Lower leg skin (tissue), 3 donors: ENCODE measurements at regions not wholly inside any gene's neighbourhood (a gene's known extent, or its start where the extent isn't known, plus 50 kb on each side); places are given as distances from the start of the nearest gene placed in this dataset.

Experiments used
- CTCF ChIP-seq, 3 donors: fragments of 450-650 bp; IDR thresholded peaks; one replicate each; pipeline ENCODE4 v1.5.1; 2016; ENCODE audit warnings: antibody characterized with exemption in 3 of 3, mild to moderate bottlenecking in 3 of 3, moderate library complexity in 2 of 3
- POLR2A ChIP-seq, 2 donors: fragments of 450-650 bp; IDR thresholded peaks; one replicate each; pipeline ENCODE4 v1.6.1; 2016 to 2017; ENCODE audit warnings: antibody characterized with exemption in 2 of 2, mild to moderate bottlenecking in 1 of 2, moderate library complexity in 1 of 2

GRCh38 chr17:45650561-45650960 is 133.6 kb upstream of the CRHR1 start:
- no peak for TF ChIP-seq CTCF (IDR thresholded peaks at IDR 0.05)
- no peak for TF ChIP-seq POLR2A (IDR thresholded peaks at IDR 0.05)
